H1 (cell line): ENCODE measurements at regions not wholly inside any gene's neighbourhood (a gene's known extent, or its start where the extent isn't known, plus 50 kb on each side); places are given as distances from the start of the nearest gene placed in this dataset.

Experiments
- CTCF ChIA-PET: fragments of 300-600 bp; sonication (Branson Sonifier 250); formaldehyde crosslinking; loops from one replicate; lab custom pipeline; 2021; ENCODE audit not compliant: partially characterized antibody; lab: Charles Lee
- POLR2A ChIA-PET: fragments of 300-600 bp; sonication (Branson Sonifier 250); formaldehyde crosslinking; loops from one replicate; lab custom pipeline; 2021; ENCODE audit warnings: inconsistent platforms; ENCODE audit not compliant: partially characterized antibody; lab: Charles Lee
- DNase-seq, 2 experiments: peaks; one replicate each; pipeline versions ENCODE4 v3.0.0 to v3.0.0-alpha.2; 2010 to 2022; ENCODE audit warnings: low spot score in 2 of 2, low read depth in 1 of 2, mixed read lengths in 1 of 2
- FAIRE-seq: peaks from 2 replicates; lab custom pipeline; 2011; peaks lifted over from hg19 to GRCh38; lab: Jason Lieb, UNC
- H2AFZ ChIP-seq: 2 replicates; pipeline ENCODE4 v1.8.1; 2012; ENCODE audit warnings: low read length, inconsistent platforms
- H2AK5ac ChIP-seq: 2 replicates; pipeline ENCODE4 v1.6.1; 2013; ENCODE audit warnings: low read depth, low read length
- H2BK120ac ChIP-seq: replicated peaks from 2 replicates; pipeline ENCODE3; 2013; ENCODE audit warnings: low read depth, low read length, inconsistent platforms
- H2BK12ac ChIP-seq: 2 replicates; pipeline ENCODE4 v1.6.1; 2013; ENCODE audit warnings: low read depth, low read length
- H2BK15ac ChIP-seq: 2 replicates; pipeline ENCODE4 v1.6.1; 2013; ENCODE audit warnings: low read length
- H2BK20ac ChIP-seq: 2 replicates; pipeline ENCODE4 v1.6.1; 2013; ENCODE audit warnings: low read length
- H2BK5ac ChIP-seq: 2 replicates; pipeline ENCODE4 v1.6.1; 2013; ENCODE audit warnings: low read depth, low read length
- H3K14ac ChIP-seq: 2 replicates; pipeline ENCODE4 v1.6.1; 2013; ENCODE audit warnings: inconsistent platforms; ENCODE audit not compliant: insufficient read length
- H3K18ac ChIP-seq: 2 replicates; pipeline ENCODE4 v1.6.1; 2013; ENCODE audit warnings: low read length; ENCODE audit errors: extremely low read depth
- H3K23ac ChIP-seq: 2 replicates; pipeline ENCODE4 v1.6.1; 2013; ENCODE audit warnings: inconsistent platforms; ENCODE audit not compliant: insufficient read length
- H3K23me2 ChIP-seq: 2 replicates; pipeline ENCODE4 v1.6.1; 2013; ENCODE audit warnings: low read depth, low read length
- H3K27ac ChIP-seq: 2 replicates; pipeline ENCODE4 v1.6.1; 2011; ENCODE audit warnings: low read depth, low read length, inconsistent platforms
- H3K27me3 ChIP-seq, 4 experiments: replicated peaks in 1 of 4; 1 replicate in 1 of 4; 2 replicates in 3 of 4; pipeline versions ENCODE4 v1.6.1 to v1.8.1; 2011 to 2013; ENCODE audit warnings: low read length in 3 of 4, mild to moderate bottlenecking in 3 of 4, inconsistent platforms in 2 of 4, mixed read lengths in 2 of 4, moderate library complexity in 1 of 4; ENCODE audit not compliant: control insufficient read depth in 3 of 4, insufficient read depth in 3 of 4; ENCODE audit errors: extremely low read depth in 1 of 4
- H3K36me3 ChIP-seq, 4 experiments: 2 replicates each; pipeline versions ENCODE4 v1.6.1 to v1.8.1; 2011 to 2013; ENCODE audit warnings: mild to moderate bottlenecking in 4 of 4, low read length in 3 of 4, moderate library complexity in 2 of 4, control low read depth in 1 of 4, inconsistent platforms in 1 of 4; ENCODE audit not compliant: insufficient read depth in 4 of 4, control insufficient read depth in 2 of 4
- H3K4ac ChIP-seq: replicated peaks from 2 replicates; pipeline ENCODE3; 2013; ENCODE audit warnings: low read length, low read depth, mixed read lengths, inconsistent platforms; ENCODE audit not compliant: insufficient read length
- H3K4me1 ChIP-seq, 4 experiments: replicated peaks in 1 of 4; 1 replicate in 1 of 4; 2 replicates in 3 of 4; pipeline versions ENCODE4 v1.6.1 to v1.8.1; 2011 to 2013; ENCODE audit warnings: low read length in 3 of 4, inconsistent platforms in 2 of 4, mixed read lengths in 1 of 4; ENCODE audit not compliant: insufficient read depth in 4 of 4, control insufficient read depth in 3 of 4
- H3K4me2 ChIP-seq, 2 experiments: 2 replicates each; pipeline versions ENCODE4 v1.6.1 to v1.8.1; 2011 to 2013; ENCODE audit warnings: low read depth in 2 of 2, low read length in 2 of 2, control low read depth in 1 of 2, inconsistent platforms in 1 of 2, mild to moderate bottlenecking in 1 of 2; ENCODE audit not compliant: insufficient read depth in 1 of 2
- H3K4me3 ChIP-seq, 4 experiments: fragments of 200-600, 300-600 bp in 1 of 4; sonication (generic), shearing (Covaris generic), sonication (Bioruptor Twin) in 1 of 4; 2 replicates each; pipeline versions ENCODE4 v1.5.1 to v1.8.1; 2011 to 2016; ENCODE audit warnings: low read length in 4 of 4, low read depth in 3 of 4, control low read depth in 2 of 4, inconsistent platforms in 2 of 4, mild to moderate bottlenecking in 2 of 4, mixed read lengths in 1 of 4, moderate library complexity in 1 of 4; ENCODE audit not compliant: insufficient read depth in 2 of 4; ENCODE audit errors: extremely low read depth in 1 of 4
- H3K56ac ChIP-seq: replicated peaks from 2 replicates; pipeline ENCODE3; 2013; ENCODE audit warnings: low read depth, mild to moderate bottlenecking, mixed read lengths, low read length, inconsistent platforms; ENCODE audit not compliant: insufficient read length
- H3K79me1 ChIP-seq: 2 replicates; pipeline ENCODE4 v1.6.1; 2013; ENCODE audit warnings: low read depth, low read length, control low read depth
- H3K79me2 ChIP-seq, 2 experiments: 2 replicates each; pipeline versions ENCODE4 v1.6.1 to v1.8.1; 2012 to 2013; ENCODE audit warnings: low read length in 2 of 2, mild to moderate bottlenecking in 2 of 2, inconsistent platforms in 1 of 2; ENCODE audit not compliant: insufficient read depth in 2 of 2, control insufficient read depth in 1 of 2
- H3K9ac ChIP-seq, 4 experiments: replicated peaks in 1 of 4; 1 replicate in 1 of 4; 2 replicates in 3 of 4; pipeline versions ENCODE4 v1.6.1 to v1.8.1; 2011 to 2013; ENCODE audit warnings: low read depth in 3 of 4, low read length in 3 of 4, control low read depth in 2 of 4, mild to moderate bottlenecking in 2 of 4, moderate library complexity in 2 of 4, inconsistent platforms in 1 of 4; ENCODE audit errors: extremely low read depth in 1 of 4
- H3K9me3 ChIP-seq, 2 experiments: 2 replicates each; pipeline versions ENCODE4 v1.6.1 to v1.8.1; 2012 to 2013; ENCODE audit warnings: mild to moderate bottlenecking in 2 of 2, moderate library complexity in 2 of 2, control low read depth in 1 of 2, inconsistent platforms in 1 of 2, low read depth in 1 of 2, low read length in 1 of 2, mixed read lengths in 1 of 2; ENCODE audit not compliant: insufficient read depth in 2 of 2
- H4K20me1 ChIP-seq, 2 experiments: replicated peaks in 1 of 2; 2 replicates each; pipeline versions ENCODE3 to v1.8.1; 2011 to 2013; ENCODE audit warnings: inconsistent platforms in 2 of 2, low read length in 2 of 2, mild to moderate bottlenecking in 1 of 2; ENCODE audit not compliant: insufficient read depth in 2 of 2, control insufficient read depth in 1 of 2
- H4K5ac ChIP-seq: 2 replicates; pipeline ENCODE4 v1.6.1; 2013; ENCODE audit warnings: low read length, low read depth, mixed read lengths, inconsistent platforms; ENCODE audit not compliant: insufficient read length
- H4K8ac ChIP-seq: 2 replicates; pipeline ENCODE4 v1.8.0; 2013; ENCODE audit warnings: mild to moderate bottlenecking, moderate library complexity, low read length, inconsistent platforms; ENCODE audit not compliant: insufficient read depth; ENCODE audit errors: extremely low read depth
- H4K91ac ChIP-seq: replicated peaks from 2 replicates; pipeline ENCODE3; 2013; ENCODE audit warnings: low read length, mixed read lengths, inconsistent platforms; ENCODE audit not compliant: insufficient read length
- BACH1 ChIP-seq: IDR thresholded peaks from 2 replicates; pipeline ENCODE4 v1.6.1; 2012; ENCODE audit warnings: low read length, improper control_type of control experiment
- RBBP5 ChIP-seq: IDR thresholded peaks from 2 replicates; pipeline ENCODE4 v1.7.1; 2012; ENCODE audit warnings: low read depth, mild to moderate bottlenecking, inconsistent platforms, low read length, moderate library complexity, borderline replicate concordance
- SIX5 ChIP-seq: IDR thresholded peaks from 2 replicates; pipeline ENCODE4 v1.6.1; 2011; ENCODE audit warnings: mild to moderate bottlenecking, low read depth, low read length
- WGBS, 2 experiments: shearing (Covaris generic) in 1 of 2; methylation state at CpG; one replicate each; pipeline versions ENCODE4 v1.1.6 to v1.1.7; 2013 to 2015; ENCODE audit warnings: low lambda C conversion rate in 2 of 2, mixed read lengths in 2 of 2, inconsistent platforms in 1 of 2, low coverage in 1 of 2, missing lambda C conversion rate in 1 of 2; ENCODE audit not compliant: insufficient replicate concordance in 2 of 2, insufficient coverage in 1 of 2, insufficient read length in 1 of 2; ENCODE audit errors: extremely low coverage in 1 of 2, missing lambda C conversion rate in 1 of 2; 5-methylcytosine and 5-hydroxymethylcytosine counted together
- TF ChIP-seq, protein P1 (sequence below), 3 experiments: IDR thresholded peaks; 1 replicate in 2 of 3; 2 replicates in 1 of 3; pipeline versions ENCODE4 v1.5.1 to v1.6.1; 2011; ENCODE audit warnings: low read length in 3 of 3, mild to moderate bottlenecking in 3 of 3, inconsistent platforms in 2 of 3, low read depth in 1 of 3, moderate library complexity in 1 of 3; ENCODE audit not compliant: insufficient read depth in 1 of 3; ENCODE audit errors: control extremely low read depth in 1 of 3

DNA sequence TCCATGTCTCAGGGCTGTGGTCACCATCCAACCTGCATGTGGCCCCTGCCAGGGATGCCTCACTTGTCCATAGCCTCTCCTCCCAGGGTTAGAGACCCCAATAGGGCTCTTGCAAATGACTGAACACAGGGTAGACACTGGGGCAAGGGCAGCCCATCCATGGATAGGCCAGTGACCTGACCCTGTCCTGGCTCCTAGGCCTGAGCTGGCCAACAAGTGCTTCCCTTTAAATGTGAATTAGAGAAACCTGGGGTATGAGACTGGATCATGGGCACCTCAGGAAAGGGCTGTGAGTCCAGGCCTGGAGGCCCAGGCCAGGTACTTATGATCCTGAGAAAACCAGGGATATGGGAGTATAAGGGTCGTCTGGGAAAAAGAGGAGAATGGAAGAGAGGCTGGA lies 64.5 kb downstream of the COPS8 start:
- H2AFZ ChIP-seq = no peak overlapping the region
- no peak overlapping the region for H3K9ac ChIP-seq
- H2BK20ac ChIP-seq = no peak overlapping the region
- no peaks in the 10 kb centered on the region for H3K23me2 ChIP-seq
- no peaks in the 10 kb centered on the region for H3K79me1 ChIP-seq
- H4K91ac ChIP-seq = no peak overlapping the region
- no peak overlapping the region for H2AK5ac ChIP-seq
- H3K4ac ChIP-seq = no peak overlapping the region
- no peaks in the 10 kb centered on the region for H3K79me2 ChIP-seq
- H3K36me3 ChIP-seq = no peaks in the 10 kb centered on the region
- H4K8ac ChIP-seq = no peak overlapping the region
- no peak for DNase-seq
- no peak overlapping the region for H2BK5ac ChIP-seq
- H3K23ac ChIP-seq = no peak overlapping the region
- POLR2A ChIA-PET = no interaction called here
- H2BK12ac ChIP-seq = no peak overlapping the region
- H3K4me3 ChIP-seq = no peak overlapping the region
- TF ChIP-seq BACH1 = no peak
- no peak for TF ChIP-seq RBBP5
- TF ChIP-seq SIX5 = no peak
- TF ChIP-seq, protein P1, sequence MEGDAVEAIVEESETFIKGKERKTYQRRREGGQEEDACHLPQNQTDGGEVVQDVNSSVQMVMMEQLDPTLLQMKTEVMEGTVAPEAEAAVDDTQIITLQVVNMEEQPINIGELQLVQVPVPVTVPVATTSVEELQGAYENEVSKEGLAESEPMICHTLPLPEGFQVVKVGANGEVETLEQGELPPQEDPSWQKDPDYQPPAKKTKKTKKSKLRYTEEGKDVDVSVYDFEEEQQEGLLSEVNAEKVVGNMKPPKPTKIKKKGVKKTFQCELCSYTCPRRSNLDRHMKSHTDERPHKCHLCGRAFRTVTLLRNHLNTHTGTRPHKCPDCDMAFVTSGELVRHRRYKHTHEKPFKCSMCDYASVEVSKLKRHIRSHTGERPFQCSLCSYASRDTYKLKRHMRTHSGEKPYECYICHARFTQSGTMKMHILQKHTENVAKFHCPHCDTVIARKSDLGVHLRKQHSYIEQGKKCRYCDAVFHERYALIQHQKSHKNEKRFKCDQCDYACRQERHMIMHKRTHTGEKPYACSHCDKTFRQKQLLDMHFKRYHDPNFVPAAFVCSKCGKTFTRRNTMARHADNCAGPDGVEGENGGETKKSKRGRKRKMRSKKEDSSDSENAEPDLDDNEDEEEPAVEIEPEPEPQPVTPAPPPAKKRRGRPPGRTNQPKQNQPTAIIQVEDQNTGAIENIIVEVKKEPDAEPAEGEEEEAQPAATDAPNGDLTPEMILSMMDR (IDR thresholded peaks at IDR 0.05; ENCODE audit: control extremely low read depth in 1 of 3, insufficient read depth in 1 of 3, low read depth in 1 of 3, low read length in 3 of 3) = no peak
- H3K4me1 ChIP-seq = no peaks in the 10 kb centered on the region; a peak in 1 of 7 replicates
- no peak overlapping the region for H2BK15ac ChIP-seq
- no peaks in the 10 kb centered on the region for H4K20me1 ChIP-seq
- no peak overlapping the region for H3K14ac ChIP-seq
- no peak overlapping the region for H3K56ac ChIP-seq
- peaks cover 15 to 24% of the 10 kb centered on the region in 2 experiments for H3K9me3 ChIP-seq
- H2BK120ac ChIP-seq = no peak overlapping the region
- no peak overlapping the region for H3K18ac ChIP-seq
- CTCF ChIA-PET = interaction anchor here (1.4 to 2.2 kb wide), 2 partner anchors 9 to 363 kb away, joined by 4 to 6 read pairs; no protein-coding TSS in a partner anchor
- H3K27me3 ChIP-seq = no peaks in the 10 kb centered on the region
- no peak overlapping the region for H3K4me2 ChIP-seq
- no peak overlapping the region for H3K27ac ChIP-seq
- FAIRE-seq = no peak
- H4K5ac ChIP-seq = no peak overlapping the region
- WGBS, 2 experiments = 100% methylated on average over 1 of the region's 1 CpG; no CpG with 5 or more reads in 1 of the 2 experiments
